ENCODE measurements at regions not wholly inside any gene's neighbourhood (a gene's known extent, or its start where the extent isn't known, plus 50 kb on each side); places are given as distances from the start of the nearest gene placed in this dataset.
A peak's percentile ranks its signal among the peaks of the same experiment; 100 is the strongest.
"Not testable (repeated sequence)": the region's sequence is repeated elsewhere in the genome, so short reads cannot be mapped to it uniquely, and the experiment has no call there.

DNA sequence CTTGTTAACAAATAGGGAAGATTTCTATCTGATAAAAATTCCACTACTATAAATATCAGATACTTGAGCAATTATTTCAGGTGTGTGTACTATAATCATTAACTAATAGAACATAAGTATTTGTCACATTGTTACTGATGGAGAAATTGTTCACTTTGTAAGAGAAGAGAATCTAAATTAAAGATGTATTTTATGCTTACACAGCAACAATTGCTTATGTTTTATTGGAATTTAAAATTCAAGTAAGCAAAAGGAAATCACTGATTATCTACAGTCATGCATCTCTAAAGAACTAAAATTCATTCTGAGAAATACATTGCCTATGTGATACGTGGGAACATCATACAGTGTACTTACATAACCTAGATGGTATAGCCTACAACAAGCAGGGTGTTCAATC lies 1590.8 kb downstream of the GRIK2 start:
- DNase-seq, result no peak

DNA sequence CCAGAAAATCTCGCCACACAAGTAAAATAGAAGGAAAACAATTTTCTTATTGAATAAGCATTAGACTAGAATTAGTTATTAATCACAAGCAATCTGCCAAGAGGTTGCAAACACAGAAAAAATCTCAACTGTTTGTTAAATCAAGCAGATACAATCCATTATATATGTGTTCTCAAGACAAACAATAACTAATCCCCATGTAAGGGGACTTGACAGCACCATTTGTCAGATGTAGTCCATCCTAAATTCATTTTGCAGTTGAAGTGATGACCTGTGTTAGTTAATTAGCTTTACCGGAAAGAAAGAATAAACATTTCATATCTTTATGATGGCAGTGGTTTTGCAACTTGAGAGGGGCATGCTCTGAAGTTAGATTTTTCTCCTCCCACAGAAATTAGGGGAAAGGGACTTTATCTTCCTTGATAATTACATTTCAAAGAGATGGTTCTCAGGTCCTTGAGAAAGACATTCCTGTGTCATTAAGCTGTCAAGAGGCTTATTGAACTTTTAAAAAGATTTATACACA lies 1588.0 kb downstream of the GRIK2 start:
- DNase-seq, result peak in 1 of 3 experiments; percentile 25

DNA sequence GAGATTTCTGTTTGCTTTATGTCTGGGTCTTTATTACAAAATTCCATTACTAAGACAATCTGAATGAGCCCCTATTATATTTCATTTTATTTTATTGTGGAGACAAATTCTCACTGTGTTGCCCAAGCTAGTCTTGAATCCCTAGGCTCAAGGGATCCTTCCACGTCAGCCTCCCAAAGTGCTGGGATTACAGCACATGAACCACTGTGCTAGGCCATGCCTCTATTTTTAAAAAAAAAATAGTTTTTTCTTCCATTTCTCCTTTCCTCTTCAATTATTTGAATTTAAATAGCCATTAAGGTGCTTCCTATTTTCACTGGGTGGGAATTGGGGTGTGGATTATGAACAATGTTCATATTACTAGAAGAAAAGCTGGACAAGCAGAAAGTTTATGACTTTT lies 1587.4 kb downstream of the GRIK2 start:
- DNase-seq, result no peak

DNA sequence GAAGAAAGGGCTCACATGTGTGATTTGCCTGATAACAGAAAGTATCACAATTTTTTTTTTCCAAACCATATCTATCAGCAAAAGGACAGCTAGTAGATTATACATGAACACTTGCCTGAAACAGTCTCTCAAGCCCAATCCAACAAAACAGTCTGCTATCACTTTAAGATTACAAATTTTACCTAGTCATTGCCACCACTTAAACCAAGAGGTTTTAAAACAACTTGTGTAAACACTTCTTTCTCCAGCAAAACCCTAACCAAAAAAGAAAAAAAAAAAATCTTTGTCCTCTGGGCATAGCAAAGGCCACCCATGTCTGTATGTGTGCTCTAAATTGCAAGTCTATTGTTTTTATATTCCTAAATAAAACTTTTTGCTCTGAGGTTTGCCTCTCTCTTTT lies 1568.4 kb downstream of the GRIK2 start:
- DNase-seq, result no peak

DNA sequence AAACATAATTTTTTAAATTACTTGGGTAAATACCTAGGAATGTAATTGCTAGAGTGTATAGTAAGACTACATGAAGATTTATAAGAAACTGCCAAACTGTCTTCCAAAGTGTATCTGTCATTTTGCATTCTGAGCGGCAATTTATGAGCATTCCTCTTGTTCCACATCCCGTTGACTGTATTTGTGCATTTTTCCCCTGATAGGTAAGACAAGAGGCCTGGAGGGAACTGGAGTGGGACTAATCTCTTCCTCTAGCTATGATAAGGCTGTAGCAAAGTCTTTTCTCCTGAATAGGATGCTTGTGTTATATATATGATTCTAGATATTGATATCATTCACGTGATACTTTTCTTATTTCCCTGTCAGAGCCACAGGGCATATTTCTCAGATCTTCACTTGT lies 1557.5 kb downstream of the GRIK2 start:
- no peak for DNase-seq

DNA sequence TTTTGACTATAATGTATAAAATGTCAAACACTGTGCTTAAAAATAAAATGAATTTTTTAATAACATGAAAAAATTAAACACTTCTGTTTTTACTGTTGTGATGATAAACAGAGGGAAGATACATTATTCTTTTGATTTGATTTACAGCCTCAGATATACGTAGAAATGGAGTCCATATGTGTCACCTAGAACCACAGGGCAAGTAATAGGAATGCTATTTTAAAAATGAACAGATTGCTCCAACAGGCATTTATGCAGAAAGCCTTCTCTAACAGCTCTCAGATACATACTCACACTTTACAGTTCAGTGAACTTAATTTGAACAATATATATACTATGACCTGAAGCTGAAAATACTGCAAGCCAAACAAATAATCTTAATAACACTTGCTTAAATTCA lies 1551.0 kb downstream of the GRIK2 start:
- DNase-seq, result no peak

DNA sequence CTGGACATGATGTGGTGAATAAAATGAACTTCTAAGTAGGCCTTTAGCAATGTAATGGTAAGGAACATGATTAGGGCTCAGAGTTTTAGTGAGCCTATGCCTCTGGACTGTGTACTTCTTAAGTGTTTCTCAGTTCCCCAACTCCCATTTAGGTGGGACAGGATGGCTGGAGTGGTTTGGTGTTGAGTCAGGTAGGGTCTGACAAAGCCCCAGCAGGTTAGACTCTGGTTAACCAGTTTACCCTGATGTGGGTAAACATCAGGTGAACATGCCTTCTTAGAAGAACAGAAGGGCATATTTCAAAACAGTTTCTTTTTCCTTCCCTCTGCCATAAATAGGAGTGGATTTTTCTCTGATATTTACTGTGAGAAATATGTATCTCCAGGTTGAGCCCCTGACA lies 1548.7 kb downstream of the GRIK2 start:
- no peak for DNase-seq

DNA sequence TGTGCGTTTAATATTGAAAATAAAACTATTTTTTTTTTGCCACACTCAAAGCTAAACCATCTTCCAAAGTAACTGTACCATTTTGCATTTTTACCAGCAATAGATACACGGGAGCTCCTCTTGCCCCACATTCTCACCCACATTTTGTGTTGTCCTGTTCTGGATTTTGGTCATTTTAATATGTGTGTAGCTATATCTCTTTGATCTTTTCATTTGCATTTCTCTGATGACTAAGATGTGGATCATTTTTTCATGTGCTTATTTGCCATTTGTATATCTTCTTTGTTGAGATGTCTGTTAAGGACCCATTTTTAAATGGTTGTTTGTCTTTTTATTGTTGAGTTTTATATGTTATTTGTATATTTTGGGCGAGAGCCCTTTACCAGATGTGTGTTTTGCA lies 1543.5 kb downstream of the GRIK2 start:
- no peak for DNase-seq

DNA sequence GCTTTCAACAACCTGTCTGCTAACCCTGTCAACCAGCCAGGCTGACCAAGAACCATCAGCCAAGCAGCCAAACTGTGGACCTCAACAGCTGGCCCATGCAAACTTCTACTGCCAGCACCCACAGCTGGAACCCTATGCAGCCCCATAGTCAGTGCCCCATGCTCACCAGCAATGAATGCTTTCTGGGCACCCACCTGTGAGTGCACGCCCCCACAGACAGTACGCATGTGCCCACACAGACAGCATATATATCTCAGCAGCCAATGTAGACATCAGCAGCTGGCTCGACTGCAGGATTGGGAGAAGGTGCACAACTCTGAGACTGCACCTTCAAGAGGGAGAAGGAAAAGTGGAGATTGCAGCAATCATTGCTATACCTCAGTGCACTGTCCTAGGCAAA lies 1534.6 kb downstream of the GRIK2 start:
- no peak for DNase-seq

DNA sequence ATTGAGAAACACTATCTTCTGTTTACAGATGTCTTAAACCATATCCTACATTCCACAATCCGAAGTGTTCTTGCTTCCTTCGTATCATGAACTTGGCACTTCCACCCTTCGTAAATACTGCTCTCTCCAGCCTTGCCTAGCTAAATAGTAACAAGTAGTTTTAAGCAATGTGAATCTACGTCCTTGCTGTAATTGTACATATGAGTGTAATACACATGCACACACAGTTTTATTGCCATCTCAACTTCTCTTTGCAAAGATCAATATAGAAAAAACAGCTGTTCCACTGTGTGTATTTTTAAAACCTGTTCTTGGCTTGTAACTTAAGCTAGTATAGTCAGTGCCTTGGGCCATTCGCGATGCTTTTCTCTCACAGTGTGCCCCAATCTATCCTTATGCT lies 1524.7 kb downstream of the GRIK2 start:
- DNase-seq, result no peak

DNA sequence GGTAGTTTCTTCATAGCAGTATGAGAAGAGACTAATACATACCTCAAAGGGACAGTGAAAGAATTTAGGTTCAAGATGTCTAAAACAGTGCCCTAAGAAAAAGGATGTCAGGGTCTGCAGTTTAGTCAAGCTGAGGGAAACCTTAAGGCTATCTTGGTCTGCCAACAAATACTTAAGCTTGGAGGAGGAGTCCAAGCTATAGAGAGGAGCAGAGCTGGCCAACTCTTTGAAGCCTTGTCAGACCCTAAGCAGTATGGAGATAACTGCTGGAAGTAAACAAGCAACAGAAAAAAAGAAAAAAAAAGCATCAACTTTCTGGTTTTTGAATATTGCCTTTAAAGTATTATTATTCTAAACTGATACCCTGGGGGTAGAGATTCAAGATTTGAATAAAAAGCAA lies 1518.1 kb downstream of the GRIK2 start:
- DNase-seq, result no peak

DNA sequence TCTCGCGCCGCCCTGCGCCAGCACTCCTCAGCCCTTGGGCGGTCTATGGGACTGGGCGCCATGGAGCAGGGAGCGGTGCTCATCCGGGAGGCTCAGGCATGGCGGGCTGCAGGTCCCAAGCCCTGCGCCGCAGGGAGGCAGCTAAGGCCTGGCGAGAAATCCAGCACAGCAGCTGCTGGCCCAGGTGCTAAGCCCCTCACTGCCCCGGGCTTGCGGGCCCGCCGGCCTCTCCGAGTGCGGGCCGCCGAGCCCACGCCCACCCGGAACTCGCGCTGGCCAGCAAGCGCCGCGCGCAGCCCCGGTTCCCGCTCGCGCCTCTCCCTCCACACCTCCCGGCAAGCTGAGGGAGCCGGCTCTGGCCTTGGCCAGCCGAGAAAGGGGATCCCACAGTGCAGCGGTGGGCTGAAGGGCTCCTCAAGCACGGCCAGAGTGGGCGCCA lies 1517.2 kb downstream of the GRIK2 start:
- DNase-seq, result not testable (repeated sequence)

DNA sequence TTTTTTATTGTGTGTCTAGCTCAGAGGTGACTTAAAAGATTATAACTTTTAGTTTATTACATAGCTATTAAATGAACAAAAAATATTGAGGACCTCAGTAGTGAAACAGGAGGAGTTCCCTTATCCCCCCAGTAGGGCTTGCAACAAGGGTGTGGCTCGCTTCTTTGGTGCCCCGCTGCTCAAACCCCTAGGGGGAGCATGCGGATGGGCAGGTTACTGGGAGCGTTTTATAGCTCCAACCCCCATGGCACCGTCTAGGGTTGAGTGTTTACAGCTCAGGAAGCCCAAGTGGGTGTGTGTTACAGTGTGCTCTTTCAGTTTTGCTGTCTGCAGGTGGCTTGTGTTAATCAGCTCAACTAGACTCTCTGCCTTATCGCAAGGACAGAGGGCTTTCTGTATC lies 1513.7 kb downstream of the GRIK2 start:
- peak in 1 of 3 experiments; percentile 1 for DNase-seq

DNA sequence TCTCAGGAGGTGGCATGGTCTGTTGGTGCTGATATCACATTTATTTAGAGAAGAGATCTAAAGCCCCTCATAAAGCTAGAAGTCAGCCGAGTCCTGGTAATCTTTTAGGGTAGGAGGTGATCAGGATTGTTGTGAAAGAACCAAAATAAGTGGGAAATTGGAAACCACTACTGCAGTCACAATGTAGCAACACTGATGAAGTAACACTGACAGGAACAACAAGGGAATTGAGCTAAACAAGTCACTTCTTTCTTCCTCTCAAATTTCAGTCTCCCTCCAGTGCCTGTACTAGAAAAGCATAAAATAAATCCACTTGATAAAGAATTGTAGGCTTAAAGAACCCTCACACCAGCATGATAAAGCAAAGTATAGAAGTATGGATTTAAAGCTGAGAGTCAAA lies 1509.0 kb downstream of the GRIK2 start:
- no peak for DNase-seq

DNA sequence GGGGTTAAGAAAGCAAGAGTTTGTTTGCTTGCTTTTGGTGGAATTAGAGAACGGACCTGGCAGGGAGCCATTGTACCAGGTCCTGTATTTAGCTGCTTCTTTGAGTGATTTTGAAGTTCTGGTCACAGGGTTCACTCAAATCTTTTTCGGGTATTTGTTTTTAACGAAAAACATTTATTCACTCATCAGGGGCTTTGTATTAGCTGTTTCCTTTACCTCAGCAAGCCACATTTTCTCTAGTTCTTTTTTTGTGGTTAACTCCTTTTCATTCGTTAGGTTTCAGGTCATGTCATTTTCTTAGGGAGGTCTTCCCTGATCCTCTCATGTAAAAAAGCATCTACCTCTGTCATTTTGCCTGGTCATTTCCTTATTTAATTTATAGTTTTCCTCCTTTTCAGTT lies 1502.2 kb downstream of the GRIK2 start:
- DNase-seq, result no peak

DNA sequence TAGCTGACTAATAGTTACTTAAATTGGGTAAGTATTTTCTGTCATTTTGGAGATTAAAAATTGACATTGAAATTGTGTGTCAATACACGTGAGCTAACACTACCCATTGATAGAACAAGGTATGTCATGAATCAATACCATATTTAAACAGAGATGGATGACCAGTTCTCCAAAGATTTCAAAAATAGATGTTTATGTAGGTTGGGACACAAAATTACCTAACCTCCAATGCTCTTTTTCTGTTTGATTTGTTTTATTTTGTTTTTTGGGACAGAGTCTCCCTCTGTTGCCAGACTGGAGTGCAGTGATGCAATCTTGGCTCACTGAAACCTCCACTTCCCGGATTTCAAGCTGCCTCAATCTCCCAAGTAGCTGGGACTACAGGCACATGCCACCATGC lies 1491.7 kb downstream of the GRIK2 start:
- no peak for DNase-seq

DNA sequence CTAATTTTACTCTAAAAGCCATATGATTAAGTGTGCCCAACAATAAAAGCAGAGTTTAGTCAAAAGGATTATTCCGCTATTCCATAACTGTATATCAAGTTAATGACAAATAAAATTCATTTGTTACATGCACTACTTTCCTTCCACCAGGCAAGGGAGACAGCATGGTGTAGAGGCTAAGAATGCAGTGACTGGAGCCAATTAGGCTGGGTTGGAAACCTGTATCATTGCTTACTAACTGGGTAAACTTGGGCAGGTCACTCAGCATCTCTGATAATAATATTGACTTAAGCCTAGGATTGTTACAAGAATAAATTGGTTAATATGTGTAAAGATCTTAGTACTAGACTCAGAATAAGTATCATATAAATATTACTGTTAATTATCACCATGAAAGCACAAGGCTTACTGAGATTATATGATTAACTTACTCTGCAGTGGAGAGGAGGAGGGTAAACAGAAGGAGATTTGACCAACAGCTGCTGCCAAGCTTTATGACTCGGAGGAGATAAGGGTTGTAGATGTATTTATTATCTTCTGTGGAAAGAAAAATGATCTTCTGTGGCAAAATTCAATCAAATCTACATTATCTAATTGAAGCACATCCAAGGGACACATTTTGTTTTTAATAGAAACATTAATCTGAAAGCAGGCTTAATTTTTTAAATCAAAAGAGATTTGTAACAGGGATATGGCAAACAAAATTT lies 1459.9 kb downstream of the GRIK2 start:
- peak in 2 of 3 experiments; percentile 11 to 73 for DNase-seq

DNA sequence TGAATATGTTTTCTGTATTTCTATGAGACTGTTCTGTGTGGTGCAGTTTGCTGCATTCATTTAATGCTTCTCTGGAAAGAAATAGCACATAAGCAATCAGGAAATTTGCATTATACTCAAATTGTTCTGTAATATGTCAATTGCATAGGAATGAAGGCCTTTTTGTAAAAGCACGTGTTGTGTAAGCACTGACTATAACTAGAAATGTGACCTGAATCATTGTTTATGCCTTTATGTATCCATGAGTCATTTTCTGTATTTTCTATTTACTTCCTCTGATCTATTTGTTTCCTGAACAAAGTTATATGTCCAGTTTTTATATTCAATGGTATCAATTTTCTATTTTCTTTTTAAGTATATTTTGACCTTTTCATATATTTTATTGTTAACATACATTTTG lies 1455.3 kb downstream of the GRIK2 start:
- DNase-seq, result no peak

DNA sequence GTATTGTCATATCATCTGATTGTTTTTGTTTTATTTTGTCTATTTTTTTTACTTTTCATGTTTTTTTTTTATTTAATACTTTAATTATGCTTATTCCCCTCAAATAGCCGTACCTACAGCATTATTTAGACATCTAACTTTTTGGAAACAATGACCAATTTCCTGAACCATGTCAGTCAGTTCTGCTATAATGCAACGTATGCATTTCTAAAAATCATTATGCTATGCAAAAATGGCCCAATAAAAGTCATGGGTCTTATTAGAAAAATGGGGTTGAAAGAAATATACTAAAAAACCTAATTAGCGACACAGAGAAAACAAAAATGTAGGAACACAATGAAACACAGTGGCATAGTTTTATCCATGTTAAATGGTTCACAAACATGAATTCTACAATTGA lies 1454.7 kb downstream of the GRIK2 start:
- no peak for DNase-seq

DNA sequence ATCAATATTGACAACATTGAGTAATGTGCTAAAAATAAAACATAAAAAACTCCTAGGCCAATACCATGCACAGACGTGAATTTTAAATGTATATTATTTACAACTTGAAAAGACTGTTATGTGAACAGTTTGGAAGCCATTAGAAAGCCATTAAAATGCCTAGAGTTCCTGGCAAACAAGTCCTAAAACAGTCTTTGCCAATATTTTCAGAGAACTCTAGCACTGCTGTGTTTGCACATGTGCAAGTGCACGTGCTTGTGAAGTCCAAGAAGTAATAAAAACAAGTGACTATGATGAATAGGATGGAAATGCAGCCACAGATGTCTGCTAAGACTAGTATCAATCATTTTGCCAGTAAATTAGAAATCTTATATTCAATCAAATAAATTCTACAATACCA lies 1447.6 kb downstream of the GRIK2 start:
- DNase-seq, result no peak

DNA sequence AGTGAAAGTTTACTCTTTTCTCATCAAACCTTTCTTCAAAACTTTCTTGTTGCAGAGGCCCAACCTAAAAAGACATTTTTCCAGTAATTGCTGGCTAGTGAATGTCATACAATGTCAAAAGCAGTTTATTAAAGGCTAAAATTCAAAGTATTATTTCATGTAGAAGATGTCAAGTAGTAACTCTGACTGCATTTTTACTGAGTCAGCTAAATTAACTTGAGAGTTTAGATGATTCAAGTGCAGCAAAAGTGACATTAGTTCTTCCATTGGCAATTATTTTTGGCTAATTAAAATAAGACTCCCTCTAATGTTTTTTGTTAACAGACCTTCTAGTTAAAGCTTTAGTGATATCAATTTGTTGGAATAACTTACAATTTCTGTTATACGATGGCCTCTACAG lies 1438.5 kb downstream of the GRIK2 start:
- no peak for DNase-seq

DNA sequence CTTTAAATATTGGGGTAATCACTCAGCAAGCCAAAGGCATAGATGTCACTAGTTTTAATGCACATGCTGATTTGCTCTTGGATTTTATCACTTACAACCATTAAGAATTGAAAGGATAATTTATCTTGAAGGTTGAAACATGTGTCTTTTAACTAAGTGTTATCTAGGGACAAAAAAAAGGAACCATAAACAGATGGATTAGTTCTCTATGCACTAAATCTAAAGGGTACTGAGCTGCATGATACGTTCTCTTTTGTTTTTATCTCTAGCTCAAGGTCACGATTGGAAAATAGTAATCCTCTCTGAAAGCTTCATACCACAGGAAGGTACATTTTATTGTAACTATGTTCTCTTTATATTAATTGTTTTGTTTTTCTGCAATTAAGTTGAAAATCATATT lies 1426.6 kb downstream of the GRIK2 start:
- DNase-seq, result no peak

DNA sequence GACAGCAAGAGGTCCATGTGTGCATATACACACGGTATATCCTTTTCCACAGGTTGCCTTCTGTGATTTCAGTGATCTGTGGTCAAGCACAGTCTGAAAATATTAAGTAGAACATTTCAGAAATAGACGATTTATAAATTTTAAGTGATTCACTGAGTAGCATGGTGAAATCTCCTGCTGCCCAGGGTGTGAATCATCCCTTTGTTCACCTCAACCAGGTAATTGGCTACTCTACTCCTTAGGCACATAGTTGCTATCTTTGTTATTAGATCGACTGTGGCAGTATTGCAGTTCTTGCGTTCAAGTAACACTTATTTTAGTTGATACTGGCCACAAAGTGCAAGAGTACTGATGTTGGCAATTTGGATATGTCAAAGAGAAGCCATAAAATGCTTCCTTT lies 1421.7 kb downstream of the GRIK2 start:
- no peak for DNase-seq

DNA sequence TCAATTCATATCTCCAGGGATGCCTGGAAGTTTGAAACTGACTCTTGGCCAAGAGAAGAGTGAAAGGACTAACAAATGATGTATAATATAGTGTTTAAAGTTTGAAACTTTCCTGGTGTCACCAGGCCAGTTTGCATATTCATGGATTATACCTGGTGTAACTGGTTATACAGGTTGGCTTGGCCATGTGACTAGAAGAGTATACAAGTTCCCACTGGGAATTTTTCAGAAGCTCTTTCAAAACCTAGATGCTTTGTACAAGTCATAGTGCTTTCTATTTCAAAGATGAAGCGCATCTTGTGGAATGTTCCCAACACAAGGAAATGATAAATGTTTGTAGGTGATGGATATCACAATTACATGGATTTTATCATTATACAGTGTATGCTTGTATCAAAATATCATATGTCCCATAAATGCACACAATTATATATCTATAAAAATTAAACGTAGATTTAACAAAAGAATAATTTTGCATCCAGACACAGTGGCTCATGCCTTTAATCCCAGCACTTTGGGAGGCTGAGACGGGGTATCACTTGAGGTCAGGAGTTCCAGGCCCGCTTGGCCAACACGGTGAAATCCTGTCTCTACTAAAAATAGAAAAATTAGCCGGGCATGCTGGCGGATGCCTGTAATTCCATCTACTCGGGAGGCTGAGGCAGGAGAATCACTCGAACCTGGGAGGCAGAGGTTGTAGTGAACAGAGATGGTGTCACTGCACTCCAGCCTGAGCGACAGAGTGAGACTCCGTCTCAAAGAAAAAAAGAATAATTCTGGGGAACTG lies 1420.2 kb downstream of the GRIK2 start:
- DNase-seq, result peak in 1 of 3 experiments; percentile 6

Data from NCI-H1417 (cell line).